Stomach (tissue), 4 donors: ENCODE measurements at regions not wholly inside any gene's neighbourhood (a gene's known extent, or its start where the extent isn't known, plus 50 kb on each side); places are given as distances from the start of the nearest gene placed in this dataset.

Source experiments
- POLR2A ChIP-seq, 4 donors: fragments of 450-650 bp; IDR thresholded peaks; one replicate each; pipeline ENCODE4 v1.6.1; 2016; ENCODE audit warnings: antibody characterized with exemption in 4 of 4, control low read depth in 2 of 4, mild to moderate bottlenecking in 1 of 4, moderate library complexity in 1 of 4
- TF ChIP-seq, protein P1 (sequence below), 7 experiments: fragments of 450-650 bp in 4 of 7; fragments of 200-600 bp in 3 of 7; sonication (generic) in 3 of 7; IDR thresholded peaks; one replicate each; pipeline ENCODE4 v1.5.1; 2016 to 2019; ENCODE audit warnings: antibody characterized with exemption in 7 of 7, control low read depth in 2 of 7, mild to moderate bottlenecking in 1 of 7

DNA sequence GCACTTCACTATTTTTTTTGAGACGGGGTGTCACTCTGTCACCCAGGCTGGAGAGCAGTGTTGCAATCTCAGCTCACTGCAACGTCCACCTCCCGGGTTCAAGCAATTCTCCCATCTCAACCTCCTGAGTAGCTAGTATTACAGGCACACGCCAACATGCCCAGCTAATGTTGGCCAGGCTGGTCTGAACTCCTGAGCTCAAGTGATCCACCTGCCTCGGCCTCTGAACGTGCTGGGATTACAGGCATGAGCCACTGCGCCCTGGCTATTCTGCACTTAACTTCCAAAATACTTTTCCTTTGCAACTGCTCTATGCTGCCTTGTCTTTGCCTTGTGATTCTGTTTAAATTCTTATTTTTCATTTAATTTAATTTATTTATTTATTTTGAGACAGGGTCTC, 67.0 kb upstream of the ZNF479 start:
- TF ChIP-seq, protein P1, sequence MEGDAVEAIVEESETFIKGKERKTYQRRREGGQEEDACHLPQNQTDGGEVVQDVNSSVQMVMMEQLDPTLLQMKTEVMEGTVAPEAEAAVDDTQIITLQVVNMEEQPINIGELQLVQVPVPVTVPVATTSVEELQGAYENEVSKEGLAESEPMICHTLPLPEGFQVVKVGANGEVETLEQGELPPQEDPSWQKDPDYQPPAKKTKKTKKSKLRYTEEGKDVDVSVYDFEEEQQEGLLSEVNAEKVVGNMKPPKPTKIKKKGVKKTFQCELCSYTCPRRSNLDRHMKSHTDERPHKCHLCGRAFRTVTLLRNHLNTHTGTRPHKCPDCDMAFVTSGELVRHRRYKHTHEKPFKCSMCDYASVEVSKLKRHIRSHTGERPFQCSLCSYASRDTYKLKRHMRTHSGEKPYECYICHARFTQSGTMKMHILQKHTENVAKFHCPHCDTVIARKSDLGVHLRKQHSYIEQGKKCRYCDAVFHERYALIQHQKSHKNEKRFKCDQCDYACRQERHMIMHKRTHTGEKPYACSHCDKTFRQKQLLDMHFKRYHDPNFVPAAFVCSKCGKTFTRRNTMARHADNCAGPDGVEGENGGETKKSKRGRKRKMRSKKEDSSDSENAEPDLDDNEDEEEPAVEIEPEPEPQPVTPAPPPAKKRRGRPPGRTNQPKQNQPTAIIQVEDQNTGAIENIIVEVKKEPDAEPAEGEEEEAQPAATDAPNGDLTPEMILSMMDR (IDR thresholded peaks at IDR 0.05) = no peak
- TF ChIP-seq POLR2A (IDR thresholded peaks at IDR 0.05) = no peak
